Activated naive CD4-positive, alpha-beta T cell treated with anti-CD3 and anti-CD28 coated beads for 36 hours (primary cell): ENCODE measurements at regions not wholly inside any gene's neighbourhood (a gene's known extent, or its start where the extent isn't known, plus 50 kb on each side); places are given as distances from the start of the nearest gene placed in this dataset.

Experiments
- CTCF ChIA-PET: fragments of 350-600 bp; sonication (Branson Sonifier 250); formaldehyde crosslinking; loops from one replicate; lab custom pipeline; 2021; ENCODE audit warnings: antibody characterized with exemption; lab: Charles Lee
- DNase-seq: peaks from one replicate; pipeline ENCODE4 v3.0.0-alpha.2; 2020
- H3K27ac Mint-ChIP-seq: one replicate; pipeline ENCODE4 v1.8.0; 2021; ENCODE audit warnings: mild to moderate bottlenecking, mixed read lengths
- H3K27me3 Mint-ChIP-seq: one replicate; pipeline ENCODE4 v1.8.0; 2021; ENCODE audit warnings: low read depth, mixed read lengths
- H3K36me3 Mint-ChIP-seq: one replicate; pipeline ENCODE4 v1.8.0; 2021; ENCODE audit warnings: low read depth, mixed read lengths
- H3K4me1 Mint-ChIP-seq: one replicate; pipeline ENCODE4 v1.8.0; 2021; ENCODE audit warnings: low read depth, mixed read lengths
- H3K4me3 Mint-ChIP-seq: one replicate; pipeline ENCODE4 v1.8.0; 2021; ENCODE audit warnings: mild to moderate bottlenecking, moderate library complexity, mixed read lengths
- H3K9me3 Mint-ChIP-seq: one replicate; pipeline ENCODE4 v1.8.0; 2021; ENCODE audit warnings: mixed read lengths
- intact Hi-C: fragments of 100-400 bp; cut with micrococcal nuclease; formaldehyde crosslinking; loops from one replicate; pipeline ENCODE4 v1.15.1; 2023

- Mint-ChIP-seq H3K9me3 (peaks cover 9% of the 10 kb centered on the region), H3K27me3 (no peaks in the 10 kb centered on the region), H3K27ac (no peak overlapping the region), H3K4me3 (no peak overlapping the region), H3K4me1 (no peaks in the 10 kb centered on the region), H3K36me3 (no peaks in the 10 kb centered on the region)
- no peak for DNase-seq
- intact Hi-C loops = no loop called here
- CTCF ChIA-PET = no interaction called here
Observed at GRCh38 chr10:108095932-108096925, 931.7 kb upstream of the SORCS1 start.

- Mint-ChIP-seq H3K27me3 (no peaks in the 10 kb centered on the region), H3K27ac (no peak overlapping the region), H3K4me3 (no peak overlapping the region), H3K9me3 (peaks cover 4% of the 10 kb centered on the region), H3K36me3 (no peaks in the 10 kb centered on the region), H3K4me1 (no peaks in the 10 kb centered on the region)
- no peak for DNase-seq
- CTCF ChIA-PET = no interaction called here
- intact Hi-C loops = no loop called here
Observed at GRCh38 chr10:108090476-108091215, 926.1 kb upstream of the SORCS1 start.

- Mint-ChIP-seq H3K4me1 (no peaks in the 10 kb centered on the region), H3K4me3 (no peak overlapping the region), H3K9me3 (no peaks in the 10 kb centered on the region), H3K36me3 (no peaks in the 10 kb centered on the region), H3K27ac (no peak overlapping the region), H3K27me3 (no peaks in the 10 kb centered on the region)
- intact Hi-C loops = no loop called here
- no peak for DNase-seq
- CTCF ChIA-PET = no interaction called here
Observed at GRCh38 chr10:108086502-108086901, 922.0 kb upstream of the SORCS1 start.

- CTCF ChIA-PET = no interaction called here
- Mint-ChIP-seq H3K27ac (no peak overlapping the region), H3K4me3 (no peak overlapping the region), H3K27me3 (no peaks in the 10 kb centered on the region), H3K4me1 (no peaks in the 10 kb centered on the region), H3K36me3 (no peaks in the 10 kb centered on the region), H3K9me3 (no peaks in the 10 kb centered on the region)
- intact Hi-C loops = no loop called here
- DNase-seq = no peak
Observed at GRCh38 chr10:108082596-108082995, 918.1 kb upstream of the SORCS1 start.

GRCh38 chr10:108078263-108078662 lies 913.8 kb upstream of the SORCS1 start:
- Mint-ChIP-seq H3K9me3 (no peaks in the 10 kb centered on the region), H3K27me3 (no peaks in the 10 kb centered on the region), H3K36me3 (no peaks in the 10 kb centered on the region)

GRCh38 chr10:108072466-108072865 lies 908.0 kb upstream of the SORCS1 start:
- H3K4me3 Mint-ChIP-seq = no peak overlapping the region
- H3K36me3 Mint-ChIP-seq = no peaks in the 10 kb centered on the region
- no peak overlapping the region for H3K27ac Mint-ChIP-seq

More at GRCh38 chr10:108078263-108078662, 913.8 kb upstream of the SORCS1 start:
- H3K4me3 Mint-ChIP-seq = no peak overlapping the region
- CTCF ChIA-PET = no interaction called here
- DNase-seq = no peak
- no peak overlapping the region for H3K27ac Mint-ChIP-seq
- H3K4me1 Mint-ChIP-seq = no peaks in the 10 kb centered on the region
- intact Hi-C loops = no loop called here

GRCh38 chr10:108070789-108071188 lies 906.3 kb upstream of the SORCS1 start:
- peaks cover 5% of the 10 kb centered on the region for H3K9me3 Mint-ChIP-seq
- intact Hi-C loops = no loop called here

More at GRCh38 chr10:108072466-108072865, 908.0 kb upstream of the SORCS1 start:
- intact Hi-C loops = no loop called here
- peaks cover 5% of the 10 kb centered on the region for H3K9me3 Mint-ChIP-seq
- no peaks in the 10 kb centered on the region for H3K27me3 Mint-ChIP-seq
- H3K4me1 Mint-ChIP-seq = no peaks in the 10 kb centered on the region
- DNase-seq = no peak
- CTCF ChIA-PET = no interaction called here

GRCh38 chr10:108069096-108069495 lies 904.6 kb upstream of the SORCS1 start:
- DNase-seq = no peak
- CTCF ChIA-PET = no interaction called here
- H3K27me3 Mint-ChIP-seq = no peaks in the 10 kb centered on the region
- no peak overlapping the region for H3K4me3 Mint-ChIP-seq
- no peak overlapping the region for H3K27ac Mint-ChIP-seq
- intact Hi-C loops = no loop called here
- no peaks in the 10 kb centered on the region for H3K36me3 Mint-ChIP-seq
- H3K9me3 Mint-ChIP-seq = peaks cover 5% of the 10 kb centered on the region
- no peaks in the 10 kb centered on the region for H3K4me1 Mint-ChIP-seq

More at GRCh38 chr10:108070789-108071188, 906.3 kb upstream of the SORCS1 start:
- no peak overlapping the region for H3K4me3 Mint-ChIP-seq
- no peaks in the 10 kb centered on the region for H3K36me3 Mint-ChIP-seq
- H3K4me1 Mint-ChIP-seq = no peaks in the 10 kb centered on the region
- CTCF ChIA-PET = no interaction called here
- no peaks in the 10 kb centered on the region for H3K27me3 Mint-ChIP-seq
- DNase-seq = no peak
- no peak overlapping the region for H3K27ac Mint-ChIP-seq

GRCh38 chr10:108064746-108065260 lies 900.3 kb upstream of the SORCS1 start:
- H3K36me3 Mint-ChIP-seq = no peaks in the 10 kb centered on the region
- CTCF ChIA-PET = no interaction called here

GRCh38 chr10:108060246-108060645 lies 895.7 kb upstream of the SORCS1 start:
- Mint-ChIP-seq H3K4me1 (no peaks in the 10 kb centered on the region), H3K27ac (no peak overlapping the region), H3K27me3 (no peaks in the 10 kb centered on the region), H3K36me3 (no peaks in the 10 kb centered on the region), H3K4me3 (no peak overlapping the region), H3K9me3 (peaks cover 6% of the 10 kb centered on the region)
- intact Hi-C loops = no loop called here
- no peak for DNase-seq
- CTCF ChIA-PET = no interaction called here

More at GRCh38 chr10:108064746-108065260, 900.3 kb upstream of the SORCS1 start:
- no peaks in the 10 kb centered on the region for H3K4me1 Mint-ChIP-seq
- intact Hi-C loops = no loop called here
- H3K4me3 Mint-ChIP-seq = no peak overlapping the region
- no peak overlapping the region for H3K27ac Mint-ChIP-seq
- H3K27me3 Mint-ChIP-seq = no peaks in the 10 kb centered on the region
- DNase-seq = no peak
- H3K9me3 Mint-ChIP-seq = peaks cover 5% of the 10 kb centered on the region

- H3K4me3 Mint-ChIP-seq = no peak overlapping the region
- intact Hi-C loops = no loop called here
- no peaks in the 10 kb centered on the region for H3K36me3 Mint-ChIP-seq
- DNase-seq = no peak
- CTCF ChIA-PET = no interaction called here
- H3K27ac Mint-ChIP-seq = no peak overlapping the region
- peaks cover 7% of the 10 kb centered on the region for H3K9me3 Mint-ChIP-seq
- no peaks in the 10 kb centered on the region for H3K27me3 Mint-ChIP-seq
- no peaks in the 10 kb centered on the region for H3K4me1 Mint-ChIP-seq
Observed at GRCh38 chr10:108055506-108055905, 891.0 kb upstream of the SORCS1 start.

- intact Hi-C loops = no loop called here
- no peaks in the 10 kb centered on the region for H3K4me1 Mint-ChIP-seq
- no peaks in the 10 kb centered on the region for H3K27me3 Mint-ChIP-seq
- DNase-seq = no peak
- no peak overlapping the region for H3K4me3 Mint-ChIP-seq
- CTCF ChIA-PET = no interaction called here
- no peaks in the 10 kb centered on the region for H3K36me3 Mint-ChIP-seq
- no peak overlapping the region for H3K27ac Mint-ChIP-seq
- H3K9me3 Mint-ChIP-seq = peaks cover 10% of the 10 kb centered on the region
Observed at GRCh38 chr10:108052981-108053380, 888.5 kb upstream of the SORCS1 start.
